ENCODE measurements at regions not wholly inside any gene's neighbourhood (a gene's known extent, or its start where the extent isn't known, plus 50 kb on each side); places are given as distances from the start of the nearest gene placed in this dataset.
"Not testable (repeated sequence)": the region's sequence is repeated elsewhere in the genome, so short reads cannot be mapped to it uniquely, and the experiment has no call there.

DNA sequence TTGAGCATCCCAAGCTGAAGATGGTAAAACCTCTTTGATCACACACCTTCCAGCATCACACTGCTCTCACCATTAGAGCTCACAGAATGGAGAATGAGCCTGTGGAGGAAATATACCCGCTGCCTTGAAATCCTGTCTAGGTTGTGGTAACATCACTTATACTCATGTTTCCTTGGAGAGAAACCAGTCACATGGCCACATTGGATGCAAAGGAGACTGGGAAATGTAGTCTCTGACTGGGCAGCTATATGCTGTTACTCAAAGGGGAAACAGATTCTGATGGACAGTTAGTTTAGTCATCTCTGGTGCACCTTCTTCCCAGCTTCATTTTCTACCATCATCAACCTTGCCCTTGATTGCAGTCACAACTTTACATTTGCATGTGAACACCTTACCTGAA, 286.3 kb downstream of the ANKRD50 start:
- no peak for DNase-seq (ENCODE audit: low spot score)

DNA sequence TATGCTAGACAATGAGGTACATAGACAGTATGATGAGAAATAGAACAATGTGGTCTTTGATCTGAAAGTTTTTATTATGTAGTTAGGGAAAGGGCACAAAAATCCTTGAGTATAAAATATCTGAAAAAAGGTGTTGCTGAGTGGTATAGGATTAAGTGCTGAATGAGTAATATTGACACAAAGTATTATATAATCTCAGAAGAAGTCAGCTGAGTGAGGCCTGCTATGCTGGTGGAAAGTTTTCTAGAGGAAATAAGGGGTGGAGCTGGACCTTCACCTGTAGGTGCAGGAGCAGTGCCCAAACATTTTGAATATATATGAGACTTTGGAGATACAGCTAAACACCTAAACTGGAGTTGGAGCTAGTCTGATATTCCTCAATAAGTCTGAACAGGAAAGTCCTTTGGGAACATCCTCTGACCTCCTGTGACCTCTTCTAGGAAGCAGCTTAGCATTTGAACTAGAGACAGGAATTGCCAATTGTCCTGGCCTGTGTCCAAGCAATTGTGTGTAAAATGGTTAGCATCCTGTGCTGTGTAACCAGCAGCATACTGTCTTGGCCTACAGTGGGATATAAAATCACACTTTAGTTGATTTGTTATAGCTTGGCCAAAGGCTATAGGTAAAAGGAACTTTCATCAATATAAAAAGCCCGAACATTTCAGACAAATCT, 285.3 kb downstream of the ANKRD50 start:
- DNase-seq (ENCODE audit: low spot score), result no peak

DNA sequence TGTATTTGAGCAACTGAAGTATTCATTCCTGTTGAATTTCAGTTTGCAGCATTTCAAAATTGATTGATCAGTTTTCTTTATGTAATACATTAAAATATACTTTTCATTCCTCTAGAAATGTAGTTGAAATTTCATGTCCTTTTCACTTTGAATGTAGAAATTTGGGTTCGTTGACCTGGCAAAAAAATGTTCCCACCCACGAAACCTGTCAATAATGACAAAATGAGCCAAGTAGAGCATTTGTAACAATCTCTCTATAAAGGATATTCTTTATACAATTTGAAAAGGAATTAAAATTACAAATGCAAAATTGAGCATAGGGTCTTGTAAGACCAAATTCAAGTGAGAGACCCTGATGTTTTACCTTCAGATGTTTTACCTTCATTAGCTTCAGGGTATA, 283.9 kb downstream of the ANKRD50 start:
- DNase-seq (ENCODE audit: low spot score), result no peak

DNA sequence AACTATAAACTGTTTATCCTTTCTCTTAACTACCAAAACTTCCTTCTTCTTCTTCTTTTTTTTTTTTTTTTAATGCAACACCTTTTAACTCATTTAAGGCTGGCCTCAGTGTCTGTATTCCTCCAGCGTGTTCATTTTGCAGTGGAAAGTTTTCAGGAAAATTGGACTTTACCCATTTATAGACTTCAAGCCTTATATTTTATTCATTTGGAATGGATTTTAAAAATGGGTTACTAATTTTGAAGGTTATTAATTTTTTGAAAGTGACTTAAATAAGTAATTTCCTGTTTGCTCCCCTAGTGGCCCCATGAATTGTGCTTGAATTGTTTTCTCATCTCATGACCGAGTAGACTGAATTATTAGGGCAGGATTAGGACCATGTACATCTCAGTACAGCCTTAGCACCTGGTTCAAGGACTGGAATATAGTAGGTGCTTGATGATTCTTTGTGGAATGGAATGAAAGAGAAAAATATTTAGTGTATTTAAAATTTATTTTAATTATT, 282.7 kb downstream of the ANKRD50 start:
- DNase-seq (ENCODE audit: low spot score), result no peak

DNA sequence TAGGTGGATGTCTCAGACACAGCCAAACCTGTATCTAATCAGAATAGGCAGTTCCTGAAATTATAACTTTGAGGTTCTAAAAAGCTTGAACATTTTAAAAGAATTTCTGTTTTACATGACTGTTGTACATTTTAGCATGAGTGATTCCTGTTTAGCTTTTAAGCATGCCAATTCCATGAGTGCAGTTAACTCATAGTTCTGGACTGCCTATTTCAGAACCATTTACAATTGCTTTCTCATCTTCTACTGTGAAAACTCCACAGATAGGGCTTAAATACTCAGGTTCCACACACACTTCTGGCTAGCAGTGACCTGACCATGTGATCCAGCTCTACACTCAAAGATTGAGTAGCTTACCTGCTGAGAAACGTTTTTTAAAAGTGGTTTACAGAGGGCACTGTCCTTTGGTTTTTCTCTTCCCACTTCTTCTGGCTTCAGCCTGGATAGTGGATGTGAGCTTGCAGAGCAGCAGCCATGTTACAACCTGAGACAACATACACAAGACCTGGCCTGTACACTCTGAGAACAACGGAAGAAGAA, 280.8 kb downstream of the ANKRD50 start:
- DNase-seq (ENCODE audit: low spot score), result no peak

DNA sequence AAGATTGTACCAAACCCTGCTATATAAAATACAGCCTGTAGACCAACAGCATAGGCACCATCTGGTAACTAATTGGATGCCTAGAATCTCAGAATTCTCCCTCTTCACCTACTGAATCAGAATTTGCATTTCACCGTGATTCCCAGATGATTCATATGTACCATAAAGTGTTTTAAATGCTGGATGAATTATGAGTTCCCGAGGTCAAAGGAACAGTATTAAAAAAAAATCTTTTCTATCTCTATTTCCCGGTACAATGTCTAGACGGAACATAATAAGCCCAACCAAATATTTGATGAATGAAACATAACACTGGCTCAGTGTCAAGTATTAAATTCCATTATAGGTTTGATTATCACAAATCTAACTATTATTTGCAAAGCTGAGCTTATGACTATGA, 280.0 kb downstream of the ANKRD50 start:
- no peak for DNase-seq (ENCODE audit: low spot score)

DNA sequence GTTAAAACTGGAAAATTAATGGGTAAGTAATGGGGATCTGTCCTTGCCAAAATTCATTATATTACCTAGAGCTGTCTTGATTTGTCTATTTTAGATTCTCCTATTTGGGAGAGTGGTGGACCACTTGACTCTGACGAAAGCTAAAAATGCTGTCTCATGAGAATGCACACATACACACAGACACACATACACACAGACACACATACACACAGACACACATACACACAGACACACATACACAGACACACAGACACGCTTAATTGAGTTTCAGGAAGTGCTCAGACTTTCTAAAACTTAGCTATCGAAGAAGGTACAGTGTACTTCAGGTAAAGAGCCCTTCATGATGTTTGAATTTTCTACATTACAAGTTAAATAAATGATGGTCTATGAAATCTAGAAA, 279.5 kb downstream of the ANKRD50 start:
- no peak for DNase-seq (ENCODE audit: low spot score)

DNA sequence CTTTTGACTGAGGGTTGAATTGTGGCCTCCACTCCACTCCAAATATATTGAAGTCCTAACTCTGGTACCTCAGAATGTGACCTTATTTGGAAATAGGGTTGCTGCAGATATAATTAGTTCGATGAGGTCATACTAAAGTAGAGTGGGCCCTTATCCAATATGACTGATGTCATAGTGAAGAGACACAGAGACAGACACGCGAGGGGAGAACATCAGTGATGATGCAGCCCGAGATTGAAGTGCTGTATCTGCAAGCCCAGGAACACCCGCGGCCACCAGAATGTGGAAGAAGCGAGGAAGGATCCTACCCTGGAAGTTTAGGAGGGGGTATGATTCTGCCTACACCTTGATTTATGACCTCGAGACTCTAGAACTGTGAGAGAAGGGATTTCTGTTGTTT, 279.0 kb downstream of the ANKRD50 start:
- no peak for DNase-seq (ENCODE audit: low spot score)

DNA sequence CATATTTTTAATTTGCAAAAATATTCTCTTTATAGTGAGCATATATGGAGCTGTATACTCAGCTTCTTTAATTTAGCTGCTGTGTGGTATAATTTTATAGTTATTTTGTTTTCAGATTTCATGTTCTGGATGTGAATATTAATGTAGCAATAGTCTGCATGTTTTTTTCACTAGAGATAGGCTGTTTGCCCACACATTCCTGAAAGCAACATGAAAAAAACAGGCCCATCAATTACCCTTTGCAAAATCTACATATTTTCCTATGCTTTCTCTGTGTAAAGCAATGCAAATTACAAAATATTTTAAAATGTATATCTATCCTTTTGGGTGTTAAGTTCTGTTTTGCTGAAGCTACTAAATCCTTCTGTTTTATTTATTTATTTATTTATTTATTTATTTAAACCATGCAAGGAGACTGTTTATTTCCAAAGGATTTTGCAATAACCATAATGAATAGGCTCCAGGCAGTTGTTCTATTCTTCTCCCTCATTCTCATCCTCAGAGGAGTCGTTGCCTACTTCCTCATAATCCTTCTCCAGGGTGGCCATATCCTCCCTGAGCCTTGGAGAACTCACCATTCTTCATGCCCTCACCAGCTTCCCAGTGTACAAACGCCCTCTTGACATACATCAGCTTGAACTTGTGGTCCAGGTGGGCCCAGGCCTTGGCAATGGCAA, 277.1 kb downstream of the ANKRD50 start:
- DNase-seq (ENCODE audit: low spot score), result no peak

DNA sequence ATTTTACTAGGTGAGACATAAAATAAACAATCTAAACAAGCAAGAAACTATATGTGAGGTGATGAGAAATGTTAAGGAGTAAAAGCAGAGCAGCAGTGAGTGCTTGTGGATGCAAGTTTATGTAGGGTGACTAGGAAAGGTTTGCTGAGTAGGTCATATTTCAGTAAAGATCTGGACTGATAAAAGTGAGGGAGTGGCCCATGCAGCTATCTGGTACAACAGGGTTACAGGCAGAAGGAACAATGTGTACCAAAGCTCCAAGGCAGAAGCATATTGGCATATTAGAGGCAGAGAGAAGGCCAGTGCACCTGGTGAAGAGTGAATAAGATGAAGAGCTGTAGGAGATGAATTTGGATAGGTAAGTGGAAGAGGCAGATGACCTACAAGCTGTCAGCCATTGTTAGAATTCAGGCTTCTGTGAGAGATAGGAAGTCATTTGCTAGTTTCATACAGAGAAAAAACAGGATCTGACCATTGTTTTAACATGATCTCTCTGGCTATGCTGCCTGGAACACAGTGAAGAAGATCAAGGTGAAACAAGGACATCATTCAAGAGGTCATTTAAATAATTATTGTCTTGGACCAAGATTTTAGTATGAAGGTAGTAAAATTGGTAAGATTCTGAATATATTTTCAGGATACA, 274.6 kb downstream of the ANKRD50 start:
- no peak for DNase-seq (ENCODE audit: low spot score)

DNA sequence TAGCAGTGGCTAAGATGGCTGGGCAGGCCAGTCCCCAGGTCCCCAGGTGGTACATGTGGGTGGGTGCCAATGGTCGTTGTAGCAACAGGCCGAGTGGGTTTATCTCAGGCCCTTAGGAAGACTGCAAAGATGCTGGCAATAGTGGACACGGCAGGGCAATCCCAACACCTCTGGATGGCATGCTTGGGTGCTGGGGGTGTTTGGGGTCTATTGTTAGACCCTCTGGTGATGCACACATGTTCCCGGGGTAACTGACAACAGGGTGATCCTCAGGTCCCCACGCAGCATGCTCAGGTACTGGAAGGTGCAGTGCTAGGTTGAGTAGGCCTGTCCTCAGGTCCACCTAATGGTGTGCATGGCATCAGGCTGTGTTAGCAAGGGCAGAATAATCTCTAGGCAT, 267.5 kb downstream of the ANKRD50 start:
- DNase-seq (ENCODE audit: low spot score), result no peak

DNA sequence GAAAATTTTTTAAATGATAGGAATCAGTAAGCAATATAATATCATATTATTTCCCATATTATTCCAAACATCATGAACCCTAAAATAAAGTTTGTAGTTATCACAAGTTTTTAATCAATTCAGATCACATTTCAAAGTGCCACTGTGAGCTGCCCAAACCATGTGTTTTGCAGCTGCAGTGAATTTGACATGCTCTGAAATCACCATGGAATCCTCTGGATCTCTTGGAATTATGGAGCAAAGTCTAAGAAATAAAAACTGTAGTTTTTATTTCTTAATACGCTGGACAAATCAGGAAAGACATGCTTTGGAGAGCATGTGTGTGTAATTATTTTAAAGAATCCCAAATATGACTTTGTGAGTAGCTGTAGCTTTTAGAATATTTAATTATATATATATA, 262.7 kb downstream of the ANKRD50 start:
- DNase-seq (ENCODE audit: low spot score), result no peak

DNA sequence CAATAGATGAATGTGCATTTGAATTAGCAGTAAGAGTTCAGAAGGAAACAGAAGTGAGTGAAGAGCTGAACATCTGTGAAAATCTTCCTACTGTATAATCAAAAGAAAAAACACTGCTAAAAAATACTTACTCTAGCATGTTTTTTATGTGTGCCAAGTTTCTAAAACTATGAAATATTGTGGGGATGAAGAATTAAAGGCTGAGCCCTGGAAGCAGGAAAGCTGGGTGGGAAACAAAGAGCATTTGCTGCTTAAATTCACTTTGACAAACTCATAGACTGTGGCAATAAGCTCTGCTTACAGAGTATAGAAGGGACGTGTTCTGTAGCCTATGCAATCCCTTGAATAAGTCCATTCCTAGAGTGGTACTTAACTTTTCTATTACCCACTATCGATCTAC, 261.7 kb downstream of the ANKRD50 start:
- DNase-seq (ENCODE audit: low spot score), result no peak

DNA sequence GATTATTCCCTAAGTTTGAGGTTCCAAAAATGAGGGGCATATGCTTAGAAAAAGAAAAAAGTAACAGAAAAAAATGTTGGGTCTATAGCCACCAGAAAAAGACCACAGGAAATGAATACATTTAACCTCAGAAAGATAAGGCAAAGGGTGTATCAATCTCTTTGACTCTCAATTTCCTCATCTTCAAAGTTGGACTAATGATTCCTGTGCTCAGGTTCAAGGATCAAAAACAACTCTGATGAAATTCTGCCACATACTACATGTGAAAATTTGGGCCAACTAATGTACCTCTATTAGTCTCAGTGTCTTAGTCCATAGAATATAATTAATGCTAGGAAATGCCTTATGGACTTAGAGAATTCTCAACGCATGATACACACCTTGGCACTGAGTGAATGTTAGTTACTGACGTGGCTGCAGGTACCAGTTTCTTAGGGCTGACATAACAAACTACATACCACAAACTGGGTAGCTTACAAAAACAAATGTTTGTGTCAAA, 257.7 kb downstream of the ANKRD50 start:
- DNase-seq (ENCODE audit: low spot score), result no peak

DNA sequence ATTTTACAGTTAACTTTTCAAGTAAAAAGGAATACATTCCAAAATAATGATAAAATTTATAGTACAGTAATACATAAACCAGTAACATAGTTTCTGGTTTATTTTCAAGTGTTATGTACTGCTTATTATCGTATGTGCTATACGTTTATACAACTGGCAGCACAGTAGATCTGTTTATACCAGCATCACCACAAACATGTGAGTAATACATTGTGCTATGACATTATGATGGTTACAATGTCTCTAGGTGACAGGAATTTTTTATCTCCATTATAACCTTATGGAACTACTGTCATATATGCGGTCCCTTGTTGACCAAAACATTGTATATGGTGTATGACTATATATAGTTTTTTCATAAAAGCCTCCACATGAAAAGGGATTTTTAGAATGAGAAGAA, 256.9 kb downstream of the ANKRD50 start:
- no peak for DNase-seq (ENCODE audit: low spot score)

DNA sequence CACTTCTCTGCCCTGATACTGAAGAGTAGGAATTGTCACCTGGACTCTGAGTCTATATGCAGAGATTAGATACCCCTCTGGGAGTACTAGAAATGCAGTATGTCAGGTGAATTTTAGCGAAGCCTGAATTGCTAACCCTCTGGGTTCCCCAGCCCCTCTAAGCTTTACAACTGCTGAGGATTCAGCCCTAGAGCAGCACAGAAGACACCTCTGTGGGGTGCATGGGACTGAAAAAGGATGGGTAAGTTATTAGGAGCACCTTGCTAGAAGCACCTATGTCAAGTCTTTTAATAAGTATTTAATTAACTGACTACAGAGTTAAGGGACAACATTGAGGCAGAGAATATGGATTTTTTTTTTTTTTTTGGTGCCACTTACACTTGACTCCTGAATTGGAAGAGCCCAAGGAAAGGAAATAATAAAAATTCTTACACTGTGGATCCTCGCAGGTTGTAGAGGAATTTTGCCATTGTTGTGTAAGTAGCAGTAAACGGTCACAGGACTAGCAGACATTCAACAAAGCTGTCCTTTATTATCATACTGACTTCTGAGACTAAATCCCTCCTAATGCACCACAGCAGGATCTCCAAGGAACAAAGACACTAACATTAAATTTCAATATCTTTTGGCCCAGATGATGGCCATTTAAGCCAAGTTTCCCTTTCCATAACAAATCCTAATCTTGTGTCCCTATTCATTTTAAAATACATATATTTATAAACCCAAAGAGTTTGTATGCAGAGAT, 253.2 kb downstream of the ANKRD50 start:
- DNase-seq (ENCODE audit: low spot score), result no peak

DNA sequence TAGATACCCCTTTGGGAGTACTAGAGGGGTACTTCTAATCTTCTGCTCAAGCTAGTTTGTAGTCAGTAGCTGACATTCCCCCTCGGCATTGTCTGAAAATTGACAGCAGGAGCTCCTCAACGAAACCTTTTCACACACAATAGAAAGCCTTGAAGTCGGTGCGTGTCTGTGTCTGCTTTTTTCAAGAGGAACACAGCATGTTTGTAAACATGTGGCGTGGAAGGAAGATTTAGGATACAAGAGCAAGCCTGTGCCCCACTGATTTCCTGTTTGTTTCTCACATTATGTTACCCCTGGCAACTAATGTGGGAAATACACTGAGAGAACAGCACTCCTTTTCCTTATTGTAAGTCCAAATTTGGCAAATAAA, 252.6 kb downstream of the ANKRD50 start:
- DNase-seq (ENCODE audit: low spot score), result no peak

DNA sequence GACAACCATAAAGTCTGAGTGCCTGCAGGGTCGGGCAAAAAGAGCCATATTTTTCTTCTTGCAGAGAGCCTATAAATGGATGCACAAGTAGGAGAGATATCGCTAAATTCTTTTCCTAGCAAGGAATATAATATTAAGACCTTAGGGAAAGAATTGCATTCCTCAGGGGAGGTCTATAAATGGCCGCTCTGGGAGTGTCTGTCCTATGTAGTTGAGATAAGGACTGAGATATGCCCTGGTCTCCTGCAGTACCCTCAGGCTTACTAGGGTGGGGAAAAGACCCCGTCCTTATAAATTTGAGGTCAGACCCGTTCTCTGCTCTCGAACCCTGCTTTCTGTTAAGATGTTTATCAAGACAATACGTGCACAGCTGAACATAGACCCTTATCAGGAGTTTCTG, 250.9 kb downstream of the ANKRD50 start:
- not testable (repeated sequence) for DNase-seq (ENCODE audit: low spot score)

DNA sequence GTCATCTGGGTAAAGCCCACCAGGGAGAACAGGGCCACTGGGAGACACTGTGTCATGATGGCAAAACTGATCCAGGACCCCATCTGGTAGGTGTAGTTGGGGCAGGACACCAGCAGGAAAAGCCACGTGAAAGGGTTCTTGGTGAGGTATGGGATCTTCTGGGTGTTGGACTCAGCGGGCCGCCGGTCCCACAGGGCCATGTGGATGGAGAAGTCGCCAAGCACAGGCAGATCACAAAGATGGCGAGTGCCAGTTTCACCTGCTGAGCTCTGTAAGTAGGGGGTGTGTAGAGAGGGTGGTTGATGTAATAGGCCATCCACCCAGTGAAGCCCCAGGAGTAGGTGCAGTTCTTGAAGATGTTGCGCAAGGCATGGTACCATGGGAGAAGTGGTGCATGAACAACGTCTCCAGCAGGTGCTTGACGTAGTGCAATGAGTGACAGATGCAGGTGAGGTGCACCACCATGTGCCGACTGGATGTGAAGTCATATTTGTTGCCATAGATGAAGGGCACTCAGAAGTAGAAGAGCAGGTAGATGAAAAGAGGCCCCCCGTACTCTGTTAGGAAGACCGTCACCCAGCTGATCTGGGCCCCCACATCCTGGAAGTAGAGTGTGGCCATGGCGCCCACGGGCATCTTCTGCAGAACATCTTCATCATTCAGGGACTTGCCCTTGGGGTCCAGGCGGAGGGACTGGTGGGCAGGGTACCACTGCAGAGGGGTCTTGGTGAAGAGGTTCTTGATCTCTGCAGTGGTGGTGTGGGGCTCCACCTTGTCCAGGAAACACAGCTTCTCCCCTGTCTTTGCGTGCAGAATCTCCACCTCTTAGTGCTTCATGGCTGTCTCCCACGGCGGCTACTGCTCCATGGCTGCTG, 249.3 kb downstream of the ANKRD50 start:
- DNase-seq (ENCODE audit: low spot score), result no peak

DNA sequence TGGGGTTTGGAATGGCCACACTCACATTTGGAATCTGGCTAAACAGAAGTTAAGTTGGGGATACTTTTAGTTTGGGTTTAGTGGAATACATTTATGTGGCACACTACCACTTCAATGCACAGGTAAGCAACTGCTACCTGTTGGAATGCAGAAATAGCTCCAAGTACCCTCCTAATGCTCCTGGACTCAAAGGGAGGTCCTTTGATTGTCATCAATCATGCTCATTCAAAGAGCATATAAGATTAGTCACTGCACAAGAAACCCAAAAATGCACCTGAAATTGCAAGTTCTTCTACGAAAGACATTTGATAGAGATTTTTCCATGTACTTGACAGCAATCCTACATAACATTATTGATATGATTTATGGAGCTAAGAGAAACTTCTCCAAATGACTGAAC, 247.7 kb downstream of the ANKRD50 start:
- no peak for DNase-seq (ENCODE audit: low spot score)

DNA sequence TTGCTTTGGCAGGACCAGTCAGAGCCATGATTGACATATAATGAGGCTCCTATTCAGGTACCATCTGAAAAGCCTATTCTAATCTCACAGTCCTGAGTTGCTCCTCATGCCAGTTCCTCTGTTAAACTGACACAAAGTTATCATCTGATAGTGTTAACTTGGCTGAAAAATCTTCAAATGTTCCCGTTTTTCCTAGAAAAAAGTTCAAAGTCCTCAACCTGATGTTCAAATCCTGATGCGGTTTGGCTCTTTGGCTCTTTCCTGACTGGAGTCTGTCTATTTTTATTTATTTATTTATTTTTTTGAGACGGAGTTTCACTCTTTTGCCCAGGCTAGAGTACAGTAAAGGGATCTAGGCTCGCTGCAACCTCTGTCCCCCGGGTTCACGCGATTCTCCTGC, 244.2 kb downstream of the ANKRD50 start:
- no peak for DNase-seq (ENCODE audit: low spot score)
